ENCODE measurements at regions not wholly inside any gene's neighbourhood (a gene's known extent, or its start where the extent isn't known, plus 50 kb on each side); places are given as distances from the start of the nearest gene placed in this dataset.
"Not testable (repeated sequence)": the region's sequence is repeated elsewhere in the genome, so short reads cannot be mapped to it uniquely, and the experiment has no call there.

GRCh38 chr1:102174259-102174863 is 177.6 kb upstream of the OLFM3 start:
- peak; percentile 1 for DNase-seq (ENCODE audit: low spot score)

- DNase-seq (ENCODE audit: low spot score) = no peak
Measured at GRCh38 chr1:102172200-102172599, 175.5 kb upstream of the OLFM3 start.

DNA sequence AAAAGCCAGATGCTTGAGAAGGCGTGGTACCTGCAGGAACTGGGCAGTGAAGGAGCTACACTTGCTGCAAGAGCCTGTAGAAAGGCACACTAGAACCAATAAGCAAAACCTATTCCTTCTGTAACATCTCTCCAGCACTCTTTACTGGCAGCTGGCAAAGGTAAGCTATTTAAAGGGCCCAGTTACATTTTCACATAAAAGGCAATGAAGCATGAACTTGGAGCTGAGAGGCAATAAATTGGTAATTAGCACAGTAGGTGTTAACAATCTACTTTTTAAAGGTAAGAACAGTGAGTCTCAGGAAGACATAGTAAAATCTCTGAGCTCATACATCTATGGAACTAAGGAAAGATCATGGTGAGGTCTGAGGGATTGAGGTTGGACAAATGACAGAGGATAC is 167.1 kb upstream of the OLFM3 start:
- DNase-seq (ENCODE audit: low spot score) = no peak

DNA sequence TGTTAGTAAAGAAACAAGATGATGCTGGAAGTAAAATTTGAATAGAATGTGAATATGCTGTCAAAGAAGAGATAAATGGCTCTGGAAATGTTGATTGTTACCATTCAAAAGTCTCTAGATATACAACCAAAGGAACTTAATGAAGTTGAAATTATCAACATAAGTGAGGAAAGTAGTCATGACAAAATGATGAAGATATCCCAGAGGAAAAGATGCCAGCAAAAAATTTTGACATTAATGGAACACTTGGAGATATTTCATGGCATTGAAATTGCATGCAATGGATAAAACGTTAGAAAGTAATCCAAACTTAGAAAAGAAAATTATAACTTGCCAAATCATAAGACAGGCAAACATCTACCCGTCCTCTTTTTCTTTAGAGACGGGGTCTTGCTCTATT is 154.5 kb upstream of the OLFM3 start:
- DNase-seq (ENCODE audit: low spot score) = no peak

DNA sequence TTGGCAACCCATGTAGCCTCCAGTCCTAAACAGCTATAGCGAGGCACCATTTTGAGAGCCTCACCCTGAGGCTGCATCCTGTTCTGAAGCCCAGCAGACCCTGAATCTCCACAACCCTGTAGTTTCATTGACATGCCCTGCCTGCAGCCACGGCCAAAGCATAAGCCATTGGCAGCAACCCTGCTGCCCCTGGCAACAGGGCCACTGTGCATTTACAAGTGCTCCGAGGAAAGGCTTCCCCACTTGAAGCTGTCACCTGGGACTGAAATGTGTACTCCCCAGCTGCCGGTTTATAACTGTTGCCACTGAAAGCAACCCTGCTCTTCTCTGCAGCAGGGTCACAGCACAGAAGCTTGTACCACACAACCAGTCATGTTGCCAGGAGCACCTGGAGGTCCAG is 124.2 kb upstream of the OLFM3 start:
- no peak for DNase-seq (ENCODE audit: low spot score)

DNA sequence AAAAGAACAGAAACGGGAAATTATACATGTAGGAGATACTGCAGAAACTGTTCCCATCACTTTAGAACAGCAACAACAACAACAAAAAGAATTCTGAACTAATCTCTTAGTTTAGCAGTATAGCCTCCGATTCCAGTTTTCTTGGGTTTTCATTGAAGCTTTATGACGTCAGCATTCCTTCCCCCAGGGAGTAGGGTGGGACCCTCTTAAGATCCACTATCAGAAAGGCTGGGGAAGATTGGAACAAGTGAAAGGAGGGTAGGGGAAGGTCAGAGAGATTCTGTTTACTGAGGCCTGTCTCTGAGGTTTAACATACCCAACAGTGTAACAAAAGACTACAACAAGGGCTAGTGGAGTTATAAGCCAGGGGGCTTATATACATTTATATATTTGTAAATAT is 121.4 kb upstream of the OLFM3 start:
- DNase-seq (ENCODE audit: low spot score) = no peak

DNA sequence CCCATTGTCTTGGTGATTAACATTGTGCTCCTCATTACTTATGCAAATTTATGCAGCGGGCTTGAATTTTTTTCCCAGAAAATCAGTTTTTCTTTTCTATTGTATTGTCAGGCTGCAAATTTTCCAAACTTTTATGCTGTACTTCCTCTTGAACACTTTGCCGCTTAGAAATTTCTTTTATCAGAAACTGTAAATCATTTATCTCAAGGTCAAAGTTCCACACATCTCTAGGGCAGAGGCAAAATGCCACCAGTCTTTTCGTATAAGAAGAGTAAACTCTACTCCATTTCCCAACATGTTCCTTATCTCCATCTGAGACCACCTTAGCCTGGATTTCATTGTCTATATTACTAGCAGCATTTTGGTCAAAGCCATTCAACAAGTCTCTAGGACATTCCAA is 113.9 kb upstream of the OLFM3 start:
- no peak for DNase-seq (ENCODE audit: low spot score)

DNA sequence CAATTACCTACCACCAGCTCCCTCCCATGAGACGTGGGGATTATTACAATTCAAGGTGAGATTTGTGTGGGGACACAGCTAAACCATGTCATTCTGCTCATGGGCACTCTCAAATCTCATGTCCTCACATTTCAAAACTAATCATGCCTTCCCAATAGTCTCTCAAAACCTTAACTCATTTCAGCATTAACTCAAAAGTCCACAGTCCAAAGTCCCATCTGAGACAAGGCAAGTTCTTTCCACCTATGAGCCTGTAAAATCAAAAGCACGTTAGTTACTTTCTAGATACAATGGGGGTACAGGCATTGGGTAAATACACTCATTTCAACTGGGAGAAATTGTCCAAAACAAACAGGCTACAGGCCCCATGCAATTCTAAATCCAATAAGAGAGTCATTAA is 112.8 kb upstream of the OLFM3 start:
- DNase-seq (ENCODE audit: low spot score) = not testable (repeated sequence)

DNA sequence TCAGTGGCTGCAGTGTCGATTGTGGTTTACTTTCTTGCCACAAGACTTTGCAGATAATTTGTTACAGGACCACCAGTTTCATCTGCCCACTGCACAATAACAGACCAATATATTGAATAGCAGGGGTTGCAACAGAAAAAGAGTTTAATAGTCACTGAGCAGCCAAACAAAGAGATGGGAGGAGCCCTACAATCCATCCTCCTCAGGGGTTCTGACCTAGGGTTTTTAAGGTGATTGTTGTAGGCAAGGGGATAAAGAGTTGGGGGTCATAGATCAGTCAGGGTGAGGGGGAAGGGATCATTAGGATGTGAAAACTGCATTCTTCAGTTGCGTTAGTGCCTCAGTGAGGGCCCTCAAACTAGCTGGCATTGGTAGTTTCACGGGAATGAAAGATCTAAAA is 110.7 kb upstream of the OLFM3 start:
- no peak for DNase-seq (ENCODE audit: low spot score)

GRCh38 chr1:102105931-102106550 is 109.3 kb upstream of the OLFM3 start:
- no peak for DNase-seq (ENCODE audit: low spot score)

GRCh38 chr1:102103646-102104045 is 106.9 kb upstream of the OLFM3 start:
- DNase-seq (ENCODE audit: low spot score) = no peak

DNA sequence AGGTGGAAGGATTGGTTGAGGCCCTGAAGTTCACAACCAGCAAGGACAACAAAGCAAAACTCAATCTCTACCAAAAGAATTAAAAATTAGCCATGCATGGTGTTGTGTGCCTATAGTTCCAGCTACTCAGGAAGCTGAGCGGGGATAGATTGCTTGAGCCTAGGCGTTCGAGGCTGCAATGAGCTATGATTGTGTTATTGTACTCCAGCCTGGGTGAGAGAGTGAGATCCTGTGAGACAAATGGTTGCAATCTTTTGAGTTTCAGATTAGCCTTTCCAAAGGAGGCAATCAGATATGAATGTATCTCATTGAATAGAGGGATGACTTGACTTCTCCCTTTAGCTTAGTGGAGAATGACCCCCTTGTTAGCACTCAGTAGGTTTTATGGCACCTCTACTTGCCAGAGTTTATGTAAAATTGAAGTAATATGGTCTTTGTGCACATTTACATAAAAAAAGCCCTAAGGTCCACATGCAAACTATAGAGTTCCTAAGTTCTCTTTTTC is 105.6 kb upstream of the OLFM3 start:
- no peak for DNase-seq (ENCODE audit: low spot score)

- no peak for DNase-seq (ENCODE audit: low spot score)
Measured at GRCh38 chr1:102100666-102101065, 103.9 kb upstream of the OLFM3 start.

GRCh38 chr1:102099916-102100315 is 103.2 kb upstream of the OLFM3 start:
- no peak for DNase-seq (ENCODE audit: low spot score)

DNA sequence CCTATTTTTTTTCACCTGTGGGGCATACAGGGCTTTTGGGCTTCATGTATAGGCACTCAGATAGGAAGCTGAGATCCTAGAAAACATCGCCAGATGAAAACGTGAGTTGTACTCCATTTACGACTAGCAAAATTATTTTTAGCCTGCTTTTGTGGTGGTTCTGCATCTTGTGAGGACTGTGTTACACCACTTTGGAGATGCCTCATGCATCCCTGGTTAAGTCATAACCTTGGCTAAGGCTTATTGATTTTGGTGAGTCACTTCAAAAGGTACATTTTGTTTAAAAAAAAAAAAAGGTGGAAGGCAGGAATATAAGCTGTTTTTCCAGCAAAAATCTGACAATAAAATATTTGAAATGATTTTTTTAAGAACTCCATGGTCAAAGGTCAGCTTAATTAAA is 101.8 kb upstream of the OLFM3 start:
- DNase-seq (ENCODE audit: low spot score) = no peak

GRCh38 chr1:102098081-102098480 is 101.4 kb upstream of the OLFM3 start:
- no peak for DNase-seq (ENCODE audit: low spot score)

- no peak for DNase-seq (ENCODE audit: low spot score)
Measured at GRCh38 chr1:102097451-102097850, 100.7 kb upstream of the OLFM3 start.

- DNase-seq (ENCODE audit: low spot score) = no peak
Measured at GRCh38 chr1:102096162-102096561, 99.4 kb upstream of the OLFM3 start.

- DNase-seq (ENCODE audit: low spot score) = no peak
Measured at GRCh38 chr1:102089791-102090190, 93.1 kb upstream of the OLFM3 start.

DNA sequence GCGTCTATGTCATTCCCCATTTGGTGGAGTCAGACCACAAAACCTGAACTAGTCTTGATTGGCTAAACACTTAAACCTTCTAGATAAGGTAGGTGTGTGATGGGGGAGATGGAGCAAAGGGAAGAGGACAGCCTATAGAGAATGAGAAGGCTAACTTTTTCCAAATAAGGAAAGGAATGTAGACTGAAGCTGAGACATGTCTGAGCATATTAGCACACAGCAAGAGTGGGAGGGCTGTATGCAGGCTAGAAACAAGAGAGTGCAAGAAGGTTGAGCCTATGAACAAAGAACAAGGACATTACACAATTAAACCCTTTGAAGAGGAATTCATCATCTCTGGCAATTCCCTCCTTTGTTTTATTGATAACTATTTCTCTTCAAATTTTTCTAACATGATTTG is 89.2 kb upstream of the OLFM3 start:
- no peak for DNase-seq (ENCODE audit: low spot score)

- DNase-seq (ENCODE audit: low spot score) = no peak
Measured at GRCh38 chr1:102084771-102085535, 88.2 kb upstream of the OLFM3 start.

- no peak for DNase-seq (ENCODE audit: low spot score)
Measured at GRCh38 chr1:102083192-102083591, 86.5 kb upstream of the OLFM3 start.

DNA sequence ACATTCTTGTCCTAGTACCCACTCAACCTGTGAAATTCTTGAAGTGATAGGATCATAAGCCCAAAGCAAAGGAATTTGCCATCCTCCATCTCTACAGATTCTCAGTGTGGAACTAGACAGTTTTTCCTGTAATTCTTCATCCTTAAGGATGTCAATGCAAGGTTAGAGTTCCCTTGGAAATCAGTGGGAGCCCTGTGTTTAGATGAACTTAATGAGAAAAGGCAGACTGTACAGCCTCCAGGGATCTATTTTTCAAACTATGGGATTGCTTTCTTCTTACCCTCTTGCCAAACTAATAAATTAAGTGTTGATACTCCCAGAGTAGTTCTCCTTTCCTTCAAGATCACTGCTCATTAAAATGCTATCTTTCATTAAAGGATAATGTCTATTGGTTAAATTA is 78.1 kb upstream of the OLFM3 start:
- no peak for DNase-seq (ENCODE audit: low spot score)
